ENCODE measurements at regions not wholly inside any gene's neighbourhood (a gene's known extent, or its start where the extent isn't known, plus 50 kb on each side); places are given as distances from the start of the nearest gene placed in this dataset.
A peak's percentile ranks its signal among the peaks of the same experiment; 100 is the strongest.

DNA sequence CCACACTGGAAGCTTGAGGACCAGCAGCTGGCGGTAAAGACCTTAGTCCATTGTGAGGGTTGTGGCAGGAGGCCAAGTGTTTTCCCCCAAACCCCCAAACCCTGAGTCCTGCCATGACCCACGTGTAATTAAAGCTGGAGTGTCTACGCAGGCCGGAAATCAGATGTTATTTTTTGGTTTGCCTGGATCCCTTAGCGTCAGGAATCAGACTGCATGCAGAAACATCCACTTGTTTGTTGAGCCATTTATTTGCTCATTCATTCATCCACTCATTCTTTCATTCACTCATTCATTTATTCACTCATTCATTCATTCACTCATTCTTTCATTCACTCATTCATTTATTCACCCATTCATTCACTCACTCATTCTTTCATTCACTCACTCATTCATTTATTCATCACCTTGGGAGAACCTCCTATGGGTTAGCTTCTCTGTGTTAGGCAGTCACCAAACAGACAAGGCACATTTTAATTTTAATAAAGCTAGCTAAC is 313.1 kb downstream of the MAF start:
- Histone ChIP-seq H3K27ac (peak overlapping the region; percentile 48), H3K27me3 (ENCODE audit: control insufficient read depth, insufficient read depth, low read length) (no peaks in the 10 kb centered on the region), H3K36me3 (ENCODE audit: control insufficient read depth, insufficient read depth, low read length) (no peaks in the 10 kb centered on the region), H3K9ac (no peak overlapping the region), H3K4me3 (ENCODE audit: low read depth, low read length) (peak overlapping the region; percentile 39), H3K4me2 (ENCODE audit: low read length) (peak overlapping the region; percentile 61), H2AFZ (peak overlapping the region; percentile 87), H3K79me2 (no peaks in the 10 kb centered on the region), H3K4me1 (peaks cover 23% of the 10 kb centered on the region), H3K9me3 (ENCODE audit: control insufficient read depth, low read length) (no peaks in the 10 kb centered on the region)
- TF ChIP-seq, protein P1, sequence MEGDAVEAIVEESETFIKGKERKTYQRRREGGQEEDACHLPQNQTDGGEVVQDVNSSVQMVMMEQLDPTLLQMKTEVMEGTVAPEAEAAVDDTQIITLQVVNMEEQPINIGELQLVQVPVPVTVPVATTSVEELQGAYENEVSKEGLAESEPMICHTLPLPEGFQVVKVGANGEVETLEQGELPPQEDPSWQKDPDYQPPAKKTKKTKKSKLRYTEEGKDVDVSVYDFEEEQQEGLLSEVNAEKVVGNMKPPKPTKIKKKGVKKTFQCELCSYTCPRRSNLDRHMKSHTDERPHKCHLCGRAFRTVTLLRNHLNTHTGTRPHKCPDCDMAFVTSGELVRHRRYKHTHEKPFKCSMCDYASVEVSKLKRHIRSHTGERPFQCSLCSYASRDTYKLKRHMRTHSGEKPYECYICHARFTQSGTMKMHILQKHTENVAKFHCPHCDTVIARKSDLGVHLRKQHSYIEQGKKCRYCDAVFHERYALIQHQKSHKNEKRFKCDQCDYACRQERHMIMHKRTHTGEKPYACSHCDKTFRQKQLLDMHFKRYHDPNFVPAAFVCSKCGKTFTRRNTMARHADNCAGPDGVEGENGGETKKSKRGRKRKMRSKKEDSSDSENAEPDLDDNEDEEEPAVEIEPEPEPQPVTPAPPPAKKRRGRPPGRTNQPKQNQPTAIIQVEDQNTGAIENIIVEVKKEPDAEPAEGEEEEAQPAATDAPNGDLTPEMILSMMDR (IDR thresholded peaks at IDR 0.05) = no peak

- peaks cover 17% of the 10 kb centered on the region for H3K4me1 ChIP-seq
- no peak overlapping the region for H3K9ac ChIP-seq
- peak overlapping the region; percentile 48 for H3K27ac ChIP-seq
- no peaks in the 10 kb centered on the region for H3K9me3 ChIP-seq (ENCODE audit: control insufficient read depth, low read length)
- H3K4me3 ChIP-seq (ENCODE audit: low read depth, low read length) = peak overlapping the region; percentile 39
- H3K4me2 ChIP-seq (ENCODE audit: low read length) = peak overlapping the region; percentile 61
- peak overlapping the region; percentile 87 for H2AFZ ChIP-seq
- H3K79me2 ChIP-seq = no peaks in the 10 kb centered on the region
- H3K27me3 ChIP-seq (ENCODE audit: control insufficient read depth, insufficient read depth, low read length) = no peaks in the 10 kb centered on the region
- TF ChIP-seq, protein P1 (IDR thresholded peaks at IDR 0.05) = no peak
- no peaks in the 10 kb centered on the region for H3K36me3 ChIP-seq (ENCODE audit: control insufficient read depth, insufficient read depth, low read length)
These were observed 313.7 kb downstream of the MAF start for GRCh38 chr16:79286646-79287423.

DNA sequence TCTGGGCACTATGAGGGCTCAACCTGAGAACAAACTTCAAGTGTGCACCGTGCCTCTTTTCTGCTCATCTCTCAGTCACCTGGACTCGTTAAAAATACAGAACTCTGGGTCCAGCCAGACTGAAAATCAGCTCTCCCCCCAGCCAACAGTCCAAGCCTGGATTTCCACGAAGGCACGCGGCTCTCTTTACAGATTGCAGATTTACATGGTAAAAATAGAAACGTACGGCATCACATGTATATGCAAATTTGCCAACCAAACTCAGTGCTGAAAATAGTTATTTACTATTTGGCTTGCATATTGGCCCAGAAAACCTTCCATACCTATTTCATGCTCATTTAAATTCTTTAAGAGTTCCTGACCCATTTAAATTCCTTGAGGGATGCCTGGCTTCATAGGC is 315.8 kb downstream of the MAF start:
- TF ChIP-seq, protein P1 (IDR thresholded peaks at IDR 0.05) = no peak
- no peak overlapping the region for H3K27ac ChIP-seq
- no peak overlapping the region for H3K4me3 ChIP-seq (ENCODE audit: low read depth, low read length)
- H3K9me3 ChIP-seq (ENCODE audit: control insufficient read depth, low read length) = no peaks in the 10 kb centered on the region
- H3K9ac ChIP-seq = no peak overlapping the region
- no peak overlapping the region for H2AFZ ChIP-seq
- H3K36me3 ChIP-seq (ENCODE audit: control insufficient read depth, insufficient read depth, low read length) = no peaks in the 10 kb centered on the region
- no peak overlapping the region for H3K4me2 ChIP-seq (ENCODE audit: low read length)
- H3K79me2 ChIP-seq = no peaks in the 10 kb centered on the region
- H3K4me1 ChIP-seq = peaks cover 9% of the 10 kb centered on the region
- H3K27me3 ChIP-seq (ENCODE audit: control insufficient read depth, insufficient read depth, low read length) = no peaks in the 10 kb centered on the region

DNA sequence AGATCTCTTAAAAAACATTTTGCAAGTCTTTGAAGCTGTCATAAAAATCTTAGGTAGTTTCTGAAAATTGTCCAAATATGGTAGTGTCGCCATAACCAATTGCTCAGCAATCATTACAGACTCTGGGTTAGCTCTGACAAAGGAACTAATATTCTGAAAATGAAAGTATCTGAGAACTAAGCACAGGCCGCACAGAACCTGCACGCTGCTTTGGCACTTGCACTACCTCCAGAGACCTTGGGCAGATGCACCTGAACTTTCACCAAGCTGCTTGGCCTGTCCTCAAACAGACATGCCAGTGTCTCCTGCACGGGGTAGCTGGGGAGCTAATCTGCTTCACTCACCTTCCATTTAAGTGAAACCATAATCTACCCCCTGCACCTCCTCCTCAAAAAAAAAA is 317.0 kb downstream of the MAF start:
- no peaks in the 10 kb centered on the region for H3K9me3 ChIP-seq (ENCODE audit: control insufficient read depth, low read length)
- H3K79me2 ChIP-seq = no peaks in the 10 kb centered on the region
- no peak overlapping the region for H3K4me3 ChIP-seq (ENCODE audit: low read depth, low read length)
- no peak overlapping the region for H2AFZ ChIP-seq
- no peak overlapping the region for H3K9ac ChIP-seq
- peaks cover 6% of the 10 kb centered on the region for H3K4me1 ChIP-seq
- no peak overlapping the region for H3K4me2 ChIP-seq (ENCODE audit: low read length)
- H3K27me3 ChIP-seq (ENCODE audit: control insufficient read depth, insufficient read depth, low read length) = no peaks in the 10 kb centered on the region
- TF ChIP-seq, protein P1 (IDR thresholded peaks at IDR 0.05) = no peak
- no peak overlapping the region for H3K27ac ChIP-seq
- H3K36me3 ChIP-seq (ENCODE audit: control insufficient read depth, insufficient read depth, low read length) = no peaks in the 10 kb centered on the region

DNA sequence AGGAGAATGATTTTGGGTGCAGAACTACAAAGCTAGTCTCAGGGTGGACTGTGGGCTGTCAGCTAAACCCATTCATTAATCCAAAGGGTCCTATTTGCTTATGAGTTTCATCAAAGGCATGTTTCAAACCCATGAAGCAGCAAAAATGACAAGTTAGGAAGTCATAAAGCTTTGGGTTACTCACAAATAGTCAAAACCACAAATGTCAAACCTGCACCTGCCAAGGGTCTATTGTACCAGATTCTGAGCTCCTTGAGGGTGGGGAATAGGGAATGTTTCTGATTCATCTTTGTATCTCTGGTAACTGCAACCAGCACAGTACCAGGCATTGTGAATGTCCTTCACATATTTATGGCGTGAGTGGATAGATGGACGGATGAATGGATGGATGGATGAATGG is 317.7 kb downstream of the MAF start:
- no peak overlapping the region for H2AFZ ChIP-seq
- H3K4me2 ChIP-seq (ENCODE audit: low read length) = no peak overlapping the region
- TF ChIP-seq, protein P1 (IDR thresholded peaks at IDR 0.05) = no peak
- no peak overlapping the region for H3K4me3 ChIP-seq (ENCODE audit: low read depth, low read length)
- no peaks in the 10 kb centered on the region for H3K36me3 ChIP-seq (ENCODE audit: control insufficient read depth, insufficient read depth, low read length)
- H3K9me3 ChIP-seq (ENCODE audit: control insufficient read depth, low read length) = no peaks in the 10 kb centered on the region
- H3K4me1 ChIP-seq = peaks cover 6% of the 10 kb centered on the region
- no peak overlapping the region for H3K27ac ChIP-seq
- no peak overlapping the region for H3K9ac ChIP-seq
- H3K27me3 ChIP-seq (ENCODE audit: control insufficient read depth, insufficient read depth, low read length) = no peaks in the 10 kb centered on the region
- no peaks in the 10 kb centered on the region for H3K79me2 ChIP-seq
